ENCODE measurements at regions not wholly inside any gene's neighbourhood (a gene's known extent, or its start where the extent isn't known, plus 50 kb on each side); places are given as distances from the start of the nearest gene placed in this dataset.

- Histone ChIP-seq H3K9me3 (no peaks in the 10 kb centered on the region), H3K27ac (no peak overlapping the region), H3K4me3 (no peak overlapping the region), H3K4me1 (no peaks in the 10 kb centered on the region), H3K27me3 (no peaks in the 10 kb centered on the region), H3K36me3 (no peaks in the 10 kb centered on the region)
- intact Hi-C loops (cut with DNase I; ENCODE audit: low total_unique reads), result no loop called here
- DNase-seq (ENCODE audit: low spot score in 2 of 2), result no peak
- TF ChIP-seq, protein P1, sequence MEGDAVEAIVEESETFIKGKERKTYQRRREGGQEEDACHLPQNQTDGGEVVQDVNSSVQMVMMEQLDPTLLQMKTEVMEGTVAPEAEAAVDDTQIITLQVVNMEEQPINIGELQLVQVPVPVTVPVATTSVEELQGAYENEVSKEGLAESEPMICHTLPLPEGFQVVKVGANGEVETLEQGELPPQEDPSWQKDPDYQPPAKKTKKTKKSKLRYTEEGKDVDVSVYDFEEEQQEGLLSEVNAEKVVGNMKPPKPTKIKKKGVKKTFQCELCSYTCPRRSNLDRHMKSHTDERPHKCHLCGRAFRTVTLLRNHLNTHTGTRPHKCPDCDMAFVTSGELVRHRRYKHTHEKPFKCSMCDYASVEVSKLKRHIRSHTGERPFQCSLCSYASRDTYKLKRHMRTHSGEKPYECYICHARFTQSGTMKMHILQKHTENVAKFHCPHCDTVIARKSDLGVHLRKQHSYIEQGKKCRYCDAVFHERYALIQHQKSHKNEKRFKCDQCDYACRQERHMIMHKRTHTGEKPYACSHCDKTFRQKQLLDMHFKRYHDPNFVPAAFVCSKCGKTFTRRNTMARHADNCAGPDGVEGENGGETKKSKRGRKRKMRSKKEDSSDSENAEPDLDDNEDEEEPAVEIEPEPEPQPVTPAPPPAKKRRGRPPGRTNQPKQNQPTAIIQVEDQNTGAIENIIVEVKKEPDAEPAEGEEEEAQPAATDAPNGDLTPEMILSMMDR (IDR thresholded peaks at IDR 0.05), result no peak
- no peak for TF ChIP-seq POLR2AphosphoS5 (IDR thresholded peaks at IDR 0.05)
- no peak for TF ChIP-seq POLR2A (IDR thresholded peaks at IDR 0.05)
Observed at GRCh38 chr1:224534731-224535130, 81.4 kb upstream of the CNIH3 start.

DNA sequence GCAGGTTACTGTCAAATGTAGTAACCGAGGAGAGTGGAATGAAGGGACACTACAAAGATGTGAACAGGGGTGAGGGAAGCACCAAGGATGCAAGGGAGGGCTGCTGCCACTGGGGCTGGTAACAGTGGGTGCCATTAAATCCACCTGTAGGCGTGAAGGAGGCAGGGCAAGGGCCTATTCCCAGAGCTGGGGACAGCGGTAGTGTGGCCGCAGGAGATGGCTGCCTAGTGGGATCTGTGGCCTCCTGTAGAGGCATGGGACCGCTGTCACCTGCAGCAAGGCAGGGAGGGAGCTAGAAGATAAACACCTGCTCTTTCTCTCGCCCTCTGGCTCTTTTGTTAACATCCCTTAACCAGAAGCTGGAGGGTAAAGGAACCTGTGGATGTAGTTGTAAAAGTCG lies 80.5 kb upstream of the CNIH3 start:
- Histone ChIP-seq H3K4me3 (no peak overlapping the region), H3K27me3 (no peaks in the 10 kb centered on the region), H3K9me3 (no peaks in the 10 kb centered on the region), H3K27ac (no peak overlapping the region), H3K36me3 (no peaks in the 10 kb centered on the region), H3K4me1 (no peaks in the 10 kb centered on the region)
- TF ChIP-seq POLR2AphosphoS5 (IDR thresholded peaks at IDR 0.05) (no peak), POLR2A (IDR thresholded peaks at IDR 0.05) (no peak)
- TF ChIP-seq, protein P1 (IDR thresholded peaks at IDR 0.05), result no peak
- intact Hi-C loops (cut with DNase I; ENCODE audit: low total_unique reads), result no loop called here
- DNase-seq (ENCODE audit: low spot score in 2 of 2), result no peak

DNA sequence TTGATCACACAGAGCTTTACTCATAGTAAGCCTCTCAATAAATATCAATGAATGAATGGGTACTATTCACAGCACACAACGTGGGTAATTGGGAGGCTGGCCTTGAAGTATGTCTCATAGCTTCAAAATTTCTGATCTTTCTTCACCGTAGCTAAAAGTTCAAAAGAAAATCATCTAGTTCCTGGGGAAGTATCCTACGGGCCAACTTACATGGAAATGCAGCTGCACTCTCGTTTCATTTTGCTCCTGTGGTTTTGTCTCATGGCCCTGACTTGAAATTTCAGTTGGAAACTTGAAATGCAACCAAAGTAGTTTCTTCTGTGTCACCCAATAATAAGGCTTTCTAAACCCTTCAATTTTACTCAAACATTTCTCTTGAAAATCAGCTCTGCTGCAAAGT lies 76.1 kb upstream of the CNIH3 start:
- peak overlapping the region in 1 of 2 donors; percentile 5 for H3K27ac ChIP-seq
- intact Hi-C loops (cut with DNase I; ENCODE audit: low total_unique reads), result no loop called here
- no peaks in the 10 kb centered on the region for H3K36me3 ChIP-seq
- no peak overlapping the region for H3K4me3 ChIP-seq
- no peak for TF ChIP-seq POLR2A (IDR thresholded peaks at IDR 0.05)
- TF ChIP-seq POLR2AphosphoS5 (IDR thresholded peaks at IDR 0.05), result no peak
- TF ChIP-seq, protein P1 (IDR thresholded peaks at IDR 0.05), result no peak
- no peak for DNase-seq (ENCODE audit: low spot score in 2 of 2)
- no peaks in the 10 kb centered on the region for H3K4me1 ChIP-seq
- H3K9me3 ChIP-seq, result no peaks in the 10 kb centered on the region
- H3K27me3 ChIP-seq, result no peaks in the 10 kb centered on the region

GRCh38 chr1:224540535-224540934 lies 75.6 kb upstream of the CNIH3 start:
- Histone ChIP-seq H3K9me3 (no peaks in the 10 kb centered on the region), H3K4me3 (no peak overlapping the region), H3K4me1 (no peaks in the 10 kb centered on the region), H3K27me3 (no peaks in the 10 kb centered on the region), H3K27ac (no peak overlapping the region), H3K36me3 (no peaks in the 10 kb centered on the region)
- intact Hi-C loops (cut with DNase I; ENCODE audit: low total_unique reads), result no loop called here
- no peak for DNase-seq (ENCODE audit: low spot score in 2 of 2)
- TF ChIP-seq POLR2AphosphoS5 (IDR thresholded peaks at IDR 0.05) (no peak), POLR2A (IDR thresholded peaks at IDR 0.05) (no peak)
- TF ChIP-seq, protein P1 (IDR thresholded peaks at IDR 0.05), result no peak

DNA sequence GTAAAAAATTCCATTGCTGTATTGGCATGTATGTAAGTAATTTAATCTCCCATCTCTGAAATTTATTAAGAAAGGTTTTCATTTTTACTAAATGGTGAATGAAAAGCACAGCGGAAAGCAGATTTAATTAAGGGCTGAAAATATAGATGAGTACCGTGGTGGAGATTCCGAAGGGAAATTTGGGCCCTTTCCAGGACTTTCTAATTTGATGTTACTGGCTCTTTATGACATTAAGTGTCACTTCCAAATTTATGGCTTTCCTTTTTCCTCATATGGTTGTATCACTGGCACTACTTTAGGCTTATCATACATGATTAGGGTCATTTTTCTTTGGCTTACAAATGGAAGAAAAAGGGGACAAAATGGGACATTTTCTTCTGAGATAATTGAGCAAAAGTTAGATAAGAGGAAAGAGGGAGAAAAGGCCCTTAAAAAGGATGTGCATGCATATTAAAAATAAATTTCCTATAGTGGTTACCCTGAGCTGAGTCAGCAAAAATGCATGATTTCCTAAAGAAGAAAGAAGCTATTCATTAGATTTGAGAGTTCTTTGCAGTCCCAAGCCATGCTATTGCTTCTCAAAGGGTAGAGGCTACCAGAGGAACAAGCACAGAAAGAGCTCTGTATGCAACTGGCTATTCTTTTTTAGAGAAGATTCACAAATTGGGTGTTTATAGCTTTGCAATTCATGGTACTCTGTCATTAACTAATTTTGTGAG lies 74.9 kb upstream of the CNIH3 start:
- no peak overlapping the region for H3K4me3 ChIP-seq
- no peaks in the 10 kb centered on the region for H3K27me3 ChIP-seq
- intact Hi-C loops (cut with DNase I; ENCODE audit: low total_unique reads), result no loop called here
- no peak overlapping the region for H3K27ac ChIP-seq
- no peaks in the 10 kb centered on the region for H3K36me3 ChIP-seq
- no peaks in the 10 kb centered on the region for H3K4me1 ChIP-seq
- no peak for DNase-seq (ENCODE audit: low spot score in 2 of 2)
- H3K9me3 ChIP-seq, result no peaks in the 10 kb centered on the region
- TF ChIP-seq POLR2AphosphoS5 (IDR thresholded peaks at IDR 0.05), result no peak
- no peak for TF ChIP-seq POLR2A (IDR thresholded peaks at IDR 0.05)
- TF ChIP-seq, protein P1 (IDR thresholded peaks at IDR 0.05), result no peak
